Liver (tissue), 8 donors: ENCODE measurements at regions not wholly inside any gene's neighbourhood (a gene's known extent, or its start where the extent isn't known, plus 50 kb on each side); places are given as distances from the start of the nearest gene placed in this dataset.

Experiments
- DNase-seq: peaks from one replicate; pipeline ENCODE4 v3.0.0-alpha.2; 2017; ENCODE audit warnings: low spot score
- H3K27ac ChIP-seq, 2 donors: one replicate each; pipeline ENCODE4 v1.7.0; 2013; ENCODE audit warnings: inconsistent platforms in 2 of 2, low read length in 2 of 2, control low read depth in 1 of 2, low read depth in 1 of 2, mild to moderate bottlenecking in 1 of 2
- H3K27me3 ChIP-seq, 4 donors: one replicate each; pipeline versions ENCODE4 v1.6.1 to v1.7.0; 2013; ENCODE audit warnings: low read length in 3 of 4, inconsistent platforms in 1 of 4, mild to moderate bottlenecking in 1 of 4, moderate library complexity in 1 of 4; ENCODE audit not compliant: control insufficient read depth in 4 of 4, insufficient read depth in 4 of 4
- H3K36me3 ChIP-seq, 4 donors: one replicate each; pipeline versions ENCODE4 v1.6.1 to v1.7.0; 2013; ENCODE audit warnings: low read length in 3 of 4, mild to moderate bottlenecking in 3 of 4, low read depth in 1 of 4, moderate library complexity in 1 of 4; ENCODE audit not compliant: control insufficient read depth in 4 of 4, insufficient read depth in 3 of 4
- H3K4me1 ChIP-seq, 4 donors: one replicate each; pipeline versions ENCODE4 v1.6.1 to v1.7.0; 2013; ENCODE audit warnings: low read length in 3 of 4, mild to moderate bottlenecking in 3 of 4, moderate library complexity in 1 of 4; ENCODE audit not compliant: control insufficient read depth in 4 of 4, insufficient read depth in 4 of 4
- H3K4me3 ChIP-seq, 3 donors: one replicate each; pipeline versions ENCODE4 v1.6.1 to v1.7.0; 2013; ENCODE audit warnings: low read length in 3 of 3, control low read depth in 1 of 3, low read depth in 1 of 3, mild to moderate bottlenecking in 1 of 3
- H3K9ac ChIP-seq, 2 donors: one replicate each; pipeline ENCODE4 v1.7.0; 2013; ENCODE audit warnings: low read length in 2 of 2, mild to moderate bottlenecking in 2 of 2, moderate library complexity in 2 of 2, control low read depth in 1 of 2, low read depth in 1 of 2
- H3K9me3 ChIP-seq, 4 donors: one replicate each; pipeline versions ENCODE4 v1.6.1 to v1.7.0; 2013; ENCODE audit warnings: low read length in 3 of 4; ENCODE audit not compliant: control insufficient read depth in 4 of 4
- ATF3 ChIP-seq: IDR thresholded peaks from 2 replicates; pipeline ENCODE4 v1.6.1; 2016; ENCODE audit warnings: antibody characterized with exemption
- CTCF ChIP-seq: fragments of 150-350 bp; IDR thresholded peaks from 2 replicates; pipeline ENCODE4 v1.5.1; 2017; ENCODE audit warnings: improper control_type of control experiment, low read depth, low read length; ENCODE audit not compliant: missing input control
- EGR1 ChIP-seq, 2 donors: IDR thresholded peaks; 2 replicates each; pipeline ENCODE4 v1.6.1; 2016 to 2018; ENCODE audit warnings: antibody characterized with exemption in 2 of 2, low read depth in 2 of 2
- FOXA1 ChIP-seq: IDR thresholded peaks from 2 replicates; pipeline ENCODE4 v1.6.1; 2016; ENCODE audit warnings: antibody characterized with exemption
- FOXA2 ChIP-seq: IDR thresholded peaks from 2 replicates; pipeline ENCODE4 v1.6.1; 2016; ENCODE audit warnings: antibody characterized with exemption
- GABPA ChIP-seq, 2 donors: IDR thresholded peaks in 1 of 2; conservative IDR thresholded peaks in 1 of 2; 2 replicates each; pipeline ENCODE4 v1.6.1; 2016; ENCODE audit warnings: antibody characterized with exemption in 2 of 2, mild to moderate bottlenecking in 1 of 2, moderate library complexity in 1 of 2
- HNF4A ChIP-seq, 2 donors: conservative IDR thresholded peaks; 2 replicates each; pipeline ENCODE4 v1.6.1; 2016; ENCODE audit warnings: antibody characterized with exemption in 2 of 2, mild to moderate bottlenecking in 2 of 2
- HNF4G ChIP-seq: IDR thresholded peaks from 2 replicates; pipeline ENCODE4 v1.6.1; 2016; ENCODE audit warnings: antibody characterized with exemption
- JUND ChIP-seq, 2 donors: IDR thresholded peaks; 2 replicates each; pipeline ENCODE4 v1.6.1; 2016; ENCODE audit warnings: antibody characterized with exemption in 2 of 2
- MAX ChIP-seq: IDR thresholded peaks from 2 replicates; pipeline ENCODE4 v1.6.1; 2016; ENCODE audit warnings: antibody characterized with exemption
- NR2F2 ChIP-seq: IDR thresholded peaks from 2 replicates; pipeline ENCODE4 v1.6.1; 2016; ENCODE audit warnings: antibody characterized with exemption
- RAD21 ChIP-seq, 2 donors: IDR thresholded peaks; 2 replicates each; pipeline ENCODE4 v1.6.1; 2016; ENCODE audit warnings: antibody characterized with exemption in 2 of 2, mild to moderate bottlenecking in 2 of 2
- REST ChIP-seq: IDR thresholded peaks from 2 replicates; pipeline ENCODE4 v1.6.1; 2016; ENCODE audit warnings: antibody characterized with exemption, mild to moderate bottlenecking
- RXRA ChIP-seq, 2 donors: IDR thresholded peaks; 2 replicates each; pipeline ENCODE4 v1.6.1; 2017 to 2018; ENCODE audit warnings: antibody characterized with exemption in 2 of 2, mild to moderate bottlenecking in 1 of 2
- SP1 ChIP-seq: IDR thresholded peaks from 2 replicates; pipeline ENCODE4 v1.6.1; 2018; ENCODE audit warnings: antibody characterized with exemption, mild to moderate bottlenecking
- TAF1 ChIP-seq: conservative IDR thresholded peaks from 2 replicates; pipeline ENCODE4 v1.6.1; 2016; ENCODE audit warnings: antibody characterized with exemption, mild to moderate bottlenecking
- YY1 ChIP-seq: IDR thresholded peaks from 2 replicates; pipeline ENCODE4 v1.6.1; 2016; ENCODE audit warnings: antibody characterized with exemption, mild to moderate bottlenecking
- ZBTB33 ChIP-seq: IDR thresholded peaks from 2 replicates; pipeline ENCODE4 v1.6.1; 2016; ENCODE audit warnings: antibody characterized with exemption
- WGBS: extraction: QIAGEN DNeasy Blood & Tissue Kit; methylation state at CpG from one replicate; pipeline ENCODE4 v1.1.7; 2013; 5-methylcytosine and 5-hydroxymethylcytosine counted together
- donor health status: healthy.
- donor health status: healthy.
- donor health status: healthy.
- donor health status: healthy.
- donor health status: healthy.

GRCh38 chr17:14732211-14732610, 431.3 kb downstream of the HS3ST3B1 start:
- DNase-seq = no peak
- no peak for TF ChIP-seq RAD21 (IDR thresholded peaks at IDR 0.05)
- no peak for TF ChIP-seq ZBTB33
- no peak for TF ChIP-seq NR2F2
- no peak for TF ChIP-seq TAF1
- no peak for TF ChIP-seq ATF3
- no peak for TF ChIP-seq HNF4A (conservative IDR thresholded peaks at IDR 0.05)
- no peak for TF ChIP-seq RXRA (IDR thresholded peaks at IDR 0.05)
- TF ChIP-seq FOXA1 = no peak
- no peak for TF ChIP-seq REST
- no peak for TF ChIP-seq JUND (IDR thresholded peaks at IDR 0.05)
- TF ChIP-seq EGR1 (IDR thresholded peaks at IDR 0.05; ENCODE audit: low read depth in 2 of 2) = no peak
- TF ChIP-seq MAX = no peak
- TF ChIP-seq YY1 = no peak
- TF ChIP-seq SP1 = no peak
- TF ChIP-seq FOXA2 = no peak
- TF ChIP-seq HNF4G = no peak
- H3K27ac ChIP-seq = no peak overlapping the region
- no peaks in the 10 kb centered on the region for H3K27me3 ChIP-seq
- 81% methylated on average over 2 of the region's 2 CpGs for WGBS
- no peaks in the 10 kb centered on the region for H3K4me1 ChIP-seq
- no peaks in the 10 kb centered on the region for H3K36me3 ChIP-seq
- H3K4me3 ChIP-seq = no peak overlapping the region
- no peak overlapping the region for H3K9ac ChIP-seq
- H3K9me3 ChIP-seq = no peaks in the 10 kb centered on the region

GRCh38 chr17:14731591-14731990, 430.7 kb downstream of the HS3ST3B1 start:
- no peaks in the 10 kb centered on the region for H3K4me1 ChIP-seq
- no peaks in the 10 kb centered on the region for H3K27me3 ChIP-seq
- H3K36me3 ChIP-seq = no peaks in the 10 kb centered on the region
- H3K4me3 ChIP-seq = no peak overlapping the region
- DNase-seq = no peak
- H3K9ac ChIP-seq = no peak overlapping the region
- WGBS = 73% methylated on average over 4 of the region's 4 CpGs
- no peak overlapping the region for H3K27ac ChIP-seq
- H3K9me3 ChIP-seq = no peaks in the 10 kb centered on the region
- no peak for TF ChIP-seq GABPA (IDR thresholded peaks at IDR 0.05 in 1 of 2, conservative IDR thresholded peaks at IDR 0.05 in 1 of 2)
- TF ChIP-seq HNF4G = no peak
- no peak for TF ChIP-seq RAD21 (IDR thresholded peaks at IDR 0.05)
- no peak for TF ChIP-seq JUND (IDR thresholded peaks at IDR 0.05)
- TF ChIP-seq FOXA2 = no peak
- TF ChIP-seq RXRA (IDR thresholded peaks at IDR 0.05) = no peak
- no peak for TF ChIP-seq REST
- no peak for TF ChIP-seq SP1
- no peak for TF ChIP-seq ATF3
- no peak for TF ChIP-seq CTCF
- no peak for TF ChIP-seq FOXA1
- no peak for TF ChIP-seq HNF4A (conservative IDR thresholded peaks at IDR 0.05)
- TF ChIP-seq ZBTB33 = no peak
- TF ChIP-seq TAF1 = no peak
